GM18907 (cell line): ENCODE measurements at regions not wholly inside any gene's neighbourhood (a gene's known extent, or its start where the extent isn't known, plus 50 kb on each side); places are given as distances from the start of the nearest gene placed in this dataset.
"Not testable (repeated sequence)": the region's sequence is repeated elsewhere in the genome, so short reads cannot be mapped to it uniquely, and the experiment has no call there.

Experiments
- ATAC-seq: cut with Tn5 transposase; IDR thresholded peaks from one replicate; pipeline ENCODE4 v1.9.1; 2021; ENCODE audit warnings: mild to moderate bottlenecking, moderate library complexity; ENCODE audit not compliant: unreplicated experiment

GRCh38 chr18:40243607-40244006, 1711.4 kb upstream of the PIK3C3 start:
- no peak for ATAC-seq

- ATAC-seq = no peak
Measured at GRCh38 chr18:40235836-40236235, 1719.2 kb upstream of the PIK3C3 start.

GRCh38 chr18:40235323-40235722, 1719.7 kb upstream of the PIK3C3 start:
- no peak for ATAC-seq

DNA sequence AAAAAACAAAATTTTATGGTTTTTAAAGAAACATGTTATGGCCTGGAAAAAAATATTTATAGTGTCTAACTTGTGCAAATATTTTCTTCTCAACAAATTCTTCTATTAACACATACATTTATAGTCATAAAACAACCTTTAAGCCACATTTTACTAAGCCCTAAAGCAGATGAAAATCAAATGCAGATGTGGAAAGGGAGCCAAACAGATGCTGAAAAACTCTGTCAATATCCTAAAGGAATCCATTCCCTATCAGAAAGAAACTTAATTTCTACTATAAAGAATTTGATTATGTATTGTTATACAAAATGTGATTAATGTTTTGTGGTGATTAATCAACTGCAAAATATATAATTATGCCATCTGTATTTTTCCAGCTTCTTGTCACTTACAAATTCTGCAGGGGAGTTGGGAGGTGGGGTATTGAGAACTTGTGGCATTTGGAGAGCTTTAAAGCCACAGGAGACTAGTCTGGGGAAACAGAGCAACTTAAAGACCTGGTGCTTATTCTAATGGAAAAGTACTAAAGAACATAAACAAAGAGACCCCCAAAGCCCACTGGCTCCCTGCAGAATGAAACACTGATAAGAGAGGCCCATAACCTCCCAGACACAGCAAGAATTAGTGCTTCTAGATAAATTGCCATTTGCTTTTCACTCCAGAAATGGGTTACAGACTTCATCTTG, 1721.0 kb upstream of the PIK3C3 start:
- ATAC-seq = no peak

- ATAC-seq = no peak
Measured at GRCh38 chr18:40222776-40223175, 1732.3 kb upstream of the PIK3C3 start.

DNA sequence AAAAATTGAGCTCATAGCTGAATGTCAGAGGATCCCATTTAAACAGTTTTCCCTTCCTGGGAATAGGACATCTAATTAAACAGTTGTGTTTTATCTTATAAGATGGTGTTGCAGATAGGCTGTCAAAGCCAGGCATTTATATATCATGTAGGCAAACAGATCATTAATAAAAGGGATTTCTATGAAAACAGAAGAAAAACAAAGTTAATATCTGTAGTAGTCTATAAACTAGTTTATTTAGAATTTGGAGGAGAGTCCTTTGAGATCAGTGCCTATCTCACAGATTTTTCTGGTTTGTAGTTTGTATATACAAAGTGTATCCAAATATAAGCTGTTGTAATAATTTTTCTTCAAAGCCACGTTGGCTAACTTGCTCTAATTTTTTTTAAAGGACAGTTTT, 1738.2 kb upstream of the PIK3C3 start:
- ATAC-seq = no peak

GRCh38 chr18:40215979-40216378, 1739.1 kb upstream of the PIK3C3 start:
- ATAC-seq = no peak

GRCh38 chr18:40210696-40211095, 1744.3 kb upstream of the PIK3C3 start:
- no peak for ATAC-seq

DNA sequence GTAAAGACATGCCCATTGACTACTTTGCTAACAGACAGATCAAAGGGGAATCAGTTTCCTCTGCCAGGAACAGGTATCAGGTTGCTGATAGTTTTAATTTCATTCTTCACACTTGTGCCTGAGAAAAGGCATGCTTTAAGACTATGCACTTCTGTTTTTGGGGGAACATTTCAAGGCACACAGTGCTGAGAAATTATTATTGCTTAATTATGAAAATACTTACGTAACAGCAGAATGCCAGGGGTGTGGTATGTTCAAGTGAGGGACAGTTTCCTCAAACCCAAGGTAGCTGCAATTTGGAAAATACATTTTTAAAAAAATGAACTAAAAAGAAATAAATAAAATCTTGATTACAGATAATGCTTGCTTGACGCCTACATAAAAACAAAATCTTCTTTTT, 1746.1 kb upstream of the PIK3C3 start:
- ATAC-seq = no peak

GRCh38 chr18:40197711-40198110, 1757.3 kb upstream of the PIK3C3 start:
- ATAC-seq = no peak

- no peak for ATAC-seq
Measured at GRCh38 chr18:40186677-40187076, 1768.4 kb upstream of the PIK3C3 start.

- ATAC-seq = no peak
Measured at GRCh38 chr18:40179729-40180461, 1775.1 kb upstream of the PIK3C3 start.

DNA sequence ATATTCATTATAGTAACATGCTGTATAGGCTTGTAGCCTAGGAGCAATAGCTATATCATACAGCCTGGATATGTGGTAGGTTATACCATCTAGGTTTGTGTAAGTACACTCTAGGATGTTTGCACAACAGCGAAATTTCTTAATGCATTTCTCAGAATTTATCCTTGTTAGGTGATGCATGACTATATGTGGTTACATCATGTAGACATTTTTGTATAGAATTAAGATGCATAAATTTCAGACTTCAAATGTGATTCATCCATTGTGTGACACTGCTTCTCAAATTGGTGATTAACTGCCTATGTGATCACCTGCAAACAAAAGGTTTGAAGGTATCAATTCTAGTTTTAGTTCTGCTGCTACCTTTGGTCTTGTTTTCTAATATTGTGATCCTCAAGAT, 1787.0 kb upstream of the PIK3C3 start:
- ATAC-seq = no peak

GRCh38 chr18:40163254-40163653, 1791.8 kb upstream of the PIK3C3 start:
- ATAC-seq = no peak

GRCh38 chr18:40160361-40160760, 1794.7 kb upstream of the PIK3C3 start:
- ATAC-seq = no peak

DNA sequence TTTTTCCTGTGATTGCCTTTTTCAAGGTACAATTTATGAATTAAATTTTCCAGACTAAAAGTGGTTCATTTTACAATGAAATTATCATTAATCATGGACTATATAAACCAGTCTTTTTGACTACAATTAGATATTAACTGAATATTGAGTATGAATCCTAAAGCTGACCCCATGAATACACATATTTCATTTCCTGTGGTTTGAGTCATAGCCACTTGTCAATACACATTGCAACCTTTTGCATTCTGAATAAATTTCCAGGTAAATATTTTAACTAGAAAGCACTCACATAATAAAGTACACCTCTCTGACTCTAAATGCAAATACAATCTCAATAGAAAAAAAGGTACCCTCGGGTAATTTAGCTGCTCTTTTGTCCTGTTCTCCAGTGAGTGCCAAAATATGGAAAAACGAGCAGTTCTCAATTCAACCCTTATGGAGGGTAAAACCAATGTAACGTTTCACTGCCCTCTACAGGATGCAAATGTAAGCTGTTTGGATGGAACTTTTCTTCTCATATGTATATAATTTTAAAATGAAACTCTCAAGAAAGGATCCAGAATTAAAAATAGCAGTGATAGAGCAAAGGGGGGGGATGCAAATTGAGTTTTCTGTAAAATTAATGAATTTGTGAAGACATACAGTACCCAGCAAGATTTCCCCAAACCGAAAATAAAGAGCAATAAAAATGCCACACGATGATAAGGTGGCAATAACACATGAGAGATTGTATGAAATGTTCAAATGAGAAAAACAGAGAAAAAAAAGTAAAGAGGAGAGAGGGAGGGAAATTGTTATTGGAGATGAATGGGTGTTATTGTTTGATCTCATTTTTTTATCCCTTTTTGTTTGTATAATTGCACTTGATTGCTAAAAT, 1795.7 kb upstream of the PIK3C3 start:
- ATAC-seq = no peak

GRCh38 chr18:40157120-40157519, 1797.9 kb upstream of the PIK3C3 start:
- ATAC-seq = no peak

- ATAC-seq = no peak
Measured at GRCh38 chr18:40152859-40153258, 1802.2 kb upstream of the PIK3C3 start.

DNA sequence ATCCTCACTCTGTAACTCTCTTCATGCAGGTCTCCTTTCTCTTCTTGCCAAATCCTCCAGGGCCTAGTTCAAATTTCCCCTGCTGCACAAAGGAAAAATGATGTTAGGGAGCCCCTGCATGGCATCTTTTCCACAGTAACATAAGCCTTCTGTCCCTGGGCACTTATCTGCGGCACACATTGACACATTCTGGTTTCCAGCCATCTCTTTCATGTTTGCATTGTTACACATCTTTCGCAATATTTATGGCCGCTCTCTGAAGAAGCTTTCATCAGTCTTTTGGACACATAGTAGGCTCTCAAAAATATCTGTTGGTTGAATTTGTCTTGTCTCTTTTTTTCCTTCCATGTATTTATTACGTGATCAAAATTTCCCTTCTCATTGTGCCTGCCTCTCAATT, 1806.1 kb upstream of the PIK3C3 start:
- ATAC-seq = no peak

- ATAC-seq = no peak
Measured at GRCh38 chr18:40133253-40133652, 1821.8 kb upstream of the PIK3C3 start.

GRCh38 chr18:40132438-40132837, 1822.6 kb upstream of the PIK3C3 start:
- not testable (repeated sequence) for ATAC-seq

- ATAC-seq = no peak
Measured at GRCh38 chr18:40124107-40124506, 1830.9 kb upstream of the PIK3C3 start.
